ENCODE measurements at regions not wholly inside any gene's neighbourhood (a gene's known extent, or its start where the extent isn't known, plus 50 kb on each side); places are given as distances from the start of the nearest gene placed in this dataset.

GRCh38 chr3:20865803-20866202, 679.8 kb upstream of the SGO1 start:
- TF ChIP-seq CTCF (conservative IDR thresholded peaks at IDR 0.05 in 1 of 2, IDR thresholded peaks at IDR 0.05 in 1 of 2; ENCODE audit: low read depth in 1 of 2, low read length in 2 of 2) = no peak
- no peak for TF ChIP-seq EZH2 (IDR thresholded peaks at IDR 0.05; ENCODE audit: low read length, missing control alignments)

Data from fibroblast of lung (primary cell).